GM12872 (cell line): ENCODE measurements at regions not wholly inside any gene's neighbourhood (a gene's known extent, or its start where the extent isn't known, plus 50 kb on each side); places are given as distances from the start of the nearest gene placed in this dataset.

Source experiments
- TF ChIP-seq, protein P1 (sequence below): IDR thresholded peaks from 3 replicates; pipeline ENCODE4 v1.5.1; 2011; ENCODE audit warnings: low read depth, mild to moderate bottlenecking, low read length, moderate library complexity; ENCODE audit not compliant: insufficient read depth

DNA sequence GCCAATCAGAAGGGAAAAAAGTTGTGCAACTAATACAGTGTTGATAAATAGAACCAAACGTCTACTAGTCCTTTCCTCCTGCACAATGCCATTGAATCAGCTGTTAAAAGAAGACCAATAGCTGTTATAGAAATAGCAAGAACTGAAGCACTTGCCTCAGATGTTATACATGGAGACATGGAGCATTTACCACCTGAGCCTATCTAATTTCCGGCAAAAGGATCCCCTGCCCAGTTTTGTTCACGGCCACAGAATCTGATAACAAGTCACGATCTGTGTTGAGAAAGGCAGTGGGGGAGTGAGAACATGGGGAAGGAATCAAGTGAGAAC, 285.4 kb downstream of the ZEB2 start:
- TF ChIP-seq, protein P1, sequence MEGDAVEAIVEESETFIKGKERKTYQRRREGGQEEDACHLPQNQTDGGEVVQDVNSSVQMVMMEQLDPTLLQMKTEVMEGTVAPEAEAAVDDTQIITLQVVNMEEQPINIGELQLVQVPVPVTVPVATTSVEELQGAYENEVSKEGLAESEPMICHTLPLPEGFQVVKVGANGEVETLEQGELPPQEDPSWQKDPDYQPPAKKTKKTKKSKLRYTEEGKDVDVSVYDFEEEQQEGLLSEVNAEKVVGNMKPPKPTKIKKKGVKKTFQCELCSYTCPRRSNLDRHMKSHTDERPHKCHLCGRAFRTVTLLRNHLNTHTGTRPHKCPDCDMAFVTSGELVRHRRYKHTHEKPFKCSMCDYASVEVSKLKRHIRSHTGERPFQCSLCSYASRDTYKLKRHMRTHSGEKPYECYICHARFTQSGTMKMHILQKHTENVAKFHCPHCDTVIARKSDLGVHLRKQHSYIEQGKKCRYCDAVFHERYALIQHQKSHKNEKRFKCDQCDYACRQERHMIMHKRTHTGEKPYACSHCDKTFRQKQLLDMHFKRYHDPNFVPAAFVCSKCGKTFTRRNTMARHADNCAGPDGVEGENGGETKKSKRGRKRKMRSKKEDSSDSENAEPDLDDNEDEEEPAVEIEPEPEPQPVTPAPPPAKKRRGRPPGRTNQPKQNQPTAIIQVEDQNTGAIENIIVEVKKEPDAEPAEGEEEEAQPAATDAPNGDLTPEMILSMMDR = no peak

DNA sequence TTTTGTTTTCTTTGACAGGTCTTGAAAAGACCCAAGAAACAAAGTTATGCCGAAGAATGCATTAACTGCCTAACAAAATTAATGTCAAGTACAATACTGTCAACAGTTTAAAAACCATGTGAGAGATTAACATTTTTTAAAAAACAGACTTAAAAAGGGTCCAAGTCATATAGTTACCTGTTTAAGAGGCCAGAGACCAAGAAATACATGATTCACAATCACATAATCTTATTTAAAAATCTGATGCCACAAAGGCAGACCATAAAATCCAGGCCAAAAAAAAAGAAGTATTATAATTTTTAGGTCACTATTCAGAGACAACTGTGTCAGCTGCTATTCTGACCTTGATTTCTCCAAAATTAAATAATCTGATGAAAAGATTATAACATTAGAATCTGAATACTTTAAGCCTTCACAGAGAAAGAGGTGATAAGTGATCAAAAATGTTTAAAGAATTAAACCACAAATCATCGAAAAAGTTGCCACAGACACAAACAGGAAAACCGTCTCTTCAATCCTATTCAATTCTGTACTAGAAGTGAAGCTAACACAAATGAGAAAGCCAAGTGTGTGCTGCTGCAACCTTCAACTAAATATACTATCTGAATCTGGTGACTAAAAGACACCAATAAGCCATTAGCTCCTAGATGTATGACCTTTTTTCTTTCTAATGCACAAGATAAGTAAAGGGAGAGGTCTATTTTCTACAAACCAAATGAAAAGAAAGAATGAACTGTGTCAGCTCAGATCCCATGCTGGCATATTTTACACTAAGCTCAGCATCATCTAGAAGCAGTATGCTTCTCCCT, 286.0 kb downstream of the ZEB2 start:
- TF ChIP-seq, protein P1 = no peak

DNA sequence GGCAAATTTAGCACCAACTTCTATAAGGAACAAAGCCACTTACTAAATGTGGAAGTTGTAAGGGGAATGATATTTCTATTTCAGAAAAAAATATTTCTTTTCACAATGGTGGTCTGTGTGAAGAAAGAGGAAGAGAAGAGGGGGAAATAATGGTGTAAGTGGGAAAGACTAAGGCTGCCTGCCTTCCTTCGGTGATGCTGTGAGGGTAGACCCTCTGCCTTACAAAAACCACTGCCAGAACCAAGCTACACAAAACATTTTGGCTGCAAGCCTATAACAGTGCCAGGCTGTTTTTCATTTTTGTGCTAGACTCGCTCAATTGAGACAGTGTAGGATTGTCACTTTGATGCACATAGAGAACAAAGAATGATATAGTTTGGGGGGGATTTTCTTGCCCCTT, 286.6 kb downstream of the ZEB2 start:
- TF ChIP-seq, protein P1 = no peak

DNA sequence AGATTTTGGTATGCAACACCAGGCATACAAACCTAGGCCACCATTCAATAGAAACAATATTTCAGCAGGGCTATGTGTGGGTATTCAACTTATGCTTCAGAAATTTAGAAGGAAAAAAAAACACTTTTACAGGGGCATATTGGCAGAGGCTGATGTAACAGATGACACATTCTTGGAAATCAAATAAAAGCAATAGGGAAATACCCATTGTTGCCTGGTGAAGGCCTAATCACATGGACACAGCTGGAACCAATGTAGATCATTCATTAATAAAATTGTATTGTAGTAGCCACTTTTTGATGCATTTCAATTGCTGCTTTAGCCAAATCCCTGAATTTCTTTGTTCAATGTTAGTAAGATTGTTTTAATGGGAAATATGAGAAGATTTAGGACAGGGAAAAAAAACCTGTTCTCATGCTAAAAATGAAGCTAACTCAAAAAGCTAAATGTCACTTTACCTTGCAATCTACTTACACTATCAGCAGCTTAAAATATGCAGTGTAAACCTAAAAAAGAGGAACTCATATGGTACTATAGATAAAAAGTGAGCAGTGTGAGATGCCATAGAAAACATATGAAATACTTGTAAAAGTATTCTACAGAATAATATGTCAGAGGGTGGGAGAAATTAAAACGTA, 289.4 kb downstream of the ZEB2 start:
- TF ChIP-seq, protein P1 = no peak

DNA sequence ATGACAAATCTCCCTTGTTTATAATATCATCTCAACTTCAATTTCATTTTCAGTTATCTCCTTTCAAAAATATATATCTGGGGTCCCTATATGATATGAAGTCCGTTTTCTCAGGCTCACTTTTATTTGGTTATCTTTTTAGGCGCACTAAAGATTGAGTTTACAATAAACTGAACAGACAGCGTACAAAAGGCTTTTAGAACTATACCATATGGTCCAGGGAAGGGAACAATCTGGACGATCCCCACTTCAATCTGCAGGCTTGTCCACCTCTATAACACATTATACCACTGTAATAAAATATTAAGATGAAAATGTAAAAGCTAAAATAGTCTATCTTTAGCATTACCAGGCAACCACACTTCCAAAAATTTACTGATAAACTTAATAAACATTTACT, 289.9 kb downstream of the ZEB2 start:
- TF ChIP-seq, protein P1 = no peak

DNA sequence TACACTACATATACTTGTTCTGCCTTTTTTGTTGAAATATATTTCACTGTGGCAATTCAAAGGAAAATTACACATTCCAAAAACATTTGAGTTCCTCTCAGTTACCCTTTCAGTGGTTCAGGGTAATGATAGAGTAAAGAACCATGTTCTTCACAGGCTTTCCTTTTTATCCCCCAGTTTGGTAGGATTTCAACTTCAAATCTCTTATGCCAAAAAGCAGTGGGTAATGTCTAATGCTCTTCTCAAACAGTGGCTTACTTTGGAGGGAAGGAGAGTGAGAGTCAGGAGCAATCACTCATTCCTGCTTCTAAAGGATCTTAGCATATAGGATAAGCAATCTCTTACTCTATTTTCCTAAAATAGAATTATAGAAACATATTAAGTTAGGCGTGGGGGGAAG, 290.6 kb downstream of the ZEB2 start:
- TF ChIP-seq, protein P1 = no peak

DNA sequence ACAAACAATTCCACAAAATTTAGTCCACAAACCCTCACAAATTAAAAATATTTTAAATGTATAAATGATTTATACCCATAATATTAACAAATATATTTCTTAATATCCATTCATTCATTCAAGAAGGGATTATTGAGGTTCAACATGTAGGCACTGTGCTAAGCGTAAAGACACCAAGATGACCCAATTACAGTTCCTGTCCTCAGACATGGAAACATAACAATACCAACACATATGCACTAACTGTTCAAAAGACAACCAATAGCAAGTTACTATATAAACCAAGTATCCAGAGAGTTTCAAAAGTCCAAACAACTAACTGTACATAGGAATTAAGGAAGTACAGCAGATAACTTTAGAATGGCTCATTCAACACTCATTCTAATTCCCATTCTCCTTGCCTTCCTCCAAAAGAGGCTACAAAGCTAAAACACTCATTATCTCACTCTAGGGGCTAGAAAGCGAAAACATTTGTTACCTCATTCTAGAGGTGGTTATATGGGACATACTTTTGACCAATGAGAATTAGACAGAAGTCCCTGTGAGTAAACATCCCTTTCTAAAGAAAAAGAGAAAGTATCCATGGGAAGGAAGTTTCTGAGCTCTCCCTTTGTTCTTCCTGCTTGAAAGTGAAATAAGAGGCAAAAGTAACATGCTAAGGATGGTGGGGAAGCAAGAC, 292.4 kb downstream of the ZEB2 start:
- TF ChIP-seq, protein P1 = no peak
